Epithelial cell of esophagus (primary cell): ENCODE measurements at regions not wholly inside any gene's neighbourhood (a gene's known extent, or its start where the extent isn't known, plus 50 kb on each side); places are given as distances from the start of the nearest gene placed in this dataset.
"Not testable (repeated sequence)": the region's sequence is repeated elsewhere in the genome, so short reads cannot be mapped to it uniquely, and the experiment has no call there.

Source experiments
- DNase-seq: peaks from one replicate; pipeline ENCODE4 v3.0.0; 2010; ENCODE audit warnings: low read depth
- H3K4me3 ChIP-seq: 2 replicates; pipeline ENCODE4 v1.5.1; 2011; ENCODE audit warnings: mild to moderate bottlenecking, low read length, control low read depth
- TF ChIP-seq, protein P1 (sequence below): IDR thresholded peaks from 2 replicates; pipeline ENCODE4 v1.5.1; 2011; ENCODE audit warnings: low read depth, mild to moderate bottlenecking, low read length, control low read depth, inconsistent platforms; ENCODE audit not compliant: insufficient read depth; ENCODE audit errors: missing control alignments

DNA sequence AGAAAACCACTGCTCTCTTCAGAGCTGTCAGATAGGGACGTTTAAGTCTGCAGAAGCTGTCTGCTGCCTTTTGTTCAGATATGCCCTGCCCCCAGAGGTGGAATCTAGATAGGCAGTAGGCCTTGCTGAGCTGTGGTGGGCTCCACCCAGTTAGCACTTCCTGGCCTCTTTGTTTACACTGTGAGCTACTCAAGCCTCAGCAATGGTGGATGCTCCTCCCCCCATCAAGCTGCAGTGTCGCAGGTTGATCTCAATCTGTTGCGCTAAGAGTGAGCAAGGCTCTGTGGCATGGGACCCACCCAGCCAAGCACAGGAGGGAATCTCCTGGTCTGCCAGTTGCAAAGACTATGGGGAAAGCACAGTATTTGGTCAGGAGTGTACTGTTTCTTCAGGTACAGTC lies 59.2 kb upstream of the ZNF641 start:
- H3K4me3 ChIP-seq = not testable (repeated sequence)
- peak; percentile 32 for DNase-seq

- DNase-seq = no peak
- no peak overlapping the region for H3K4me3 ChIP-seq
- TF ChIP-seq, protein P1, sequence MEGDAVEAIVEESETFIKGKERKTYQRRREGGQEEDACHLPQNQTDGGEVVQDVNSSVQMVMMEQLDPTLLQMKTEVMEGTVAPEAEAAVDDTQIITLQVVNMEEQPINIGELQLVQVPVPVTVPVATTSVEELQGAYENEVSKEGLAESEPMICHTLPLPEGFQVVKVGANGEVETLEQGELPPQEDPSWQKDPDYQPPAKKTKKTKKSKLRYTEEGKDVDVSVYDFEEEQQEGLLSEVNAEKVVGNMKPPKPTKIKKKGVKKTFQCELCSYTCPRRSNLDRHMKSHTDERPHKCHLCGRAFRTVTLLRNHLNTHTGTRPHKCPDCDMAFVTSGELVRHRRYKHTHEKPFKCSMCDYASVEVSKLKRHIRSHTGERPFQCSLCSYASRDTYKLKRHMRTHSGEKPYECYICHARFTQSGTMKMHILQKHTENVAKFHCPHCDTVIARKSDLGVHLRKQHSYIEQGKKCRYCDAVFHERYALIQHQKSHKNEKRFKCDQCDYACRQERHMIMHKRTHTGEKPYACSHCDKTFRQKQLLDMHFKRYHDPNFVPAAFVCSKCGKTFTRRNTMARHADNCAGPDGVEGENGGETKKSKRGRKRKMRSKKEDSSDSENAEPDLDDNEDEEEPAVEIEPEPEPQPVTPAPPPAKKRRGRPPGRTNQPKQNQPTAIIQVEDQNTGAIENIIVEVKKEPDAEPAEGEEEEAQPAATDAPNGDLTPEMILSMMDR = no peak
These were observed 59.0 kb upstream of the ANP32D start for GRCh38 chr12:48413388-48413787.

GRCh38 chr12:48414021-48414420 lies 58.3 kb upstream of the ANP32D start:
- DNase-seq = no peak
- H3K4me3 ChIP-seq = no peak overlapping the region
- TF ChIP-seq, protein P1 = no peak

DNA sequence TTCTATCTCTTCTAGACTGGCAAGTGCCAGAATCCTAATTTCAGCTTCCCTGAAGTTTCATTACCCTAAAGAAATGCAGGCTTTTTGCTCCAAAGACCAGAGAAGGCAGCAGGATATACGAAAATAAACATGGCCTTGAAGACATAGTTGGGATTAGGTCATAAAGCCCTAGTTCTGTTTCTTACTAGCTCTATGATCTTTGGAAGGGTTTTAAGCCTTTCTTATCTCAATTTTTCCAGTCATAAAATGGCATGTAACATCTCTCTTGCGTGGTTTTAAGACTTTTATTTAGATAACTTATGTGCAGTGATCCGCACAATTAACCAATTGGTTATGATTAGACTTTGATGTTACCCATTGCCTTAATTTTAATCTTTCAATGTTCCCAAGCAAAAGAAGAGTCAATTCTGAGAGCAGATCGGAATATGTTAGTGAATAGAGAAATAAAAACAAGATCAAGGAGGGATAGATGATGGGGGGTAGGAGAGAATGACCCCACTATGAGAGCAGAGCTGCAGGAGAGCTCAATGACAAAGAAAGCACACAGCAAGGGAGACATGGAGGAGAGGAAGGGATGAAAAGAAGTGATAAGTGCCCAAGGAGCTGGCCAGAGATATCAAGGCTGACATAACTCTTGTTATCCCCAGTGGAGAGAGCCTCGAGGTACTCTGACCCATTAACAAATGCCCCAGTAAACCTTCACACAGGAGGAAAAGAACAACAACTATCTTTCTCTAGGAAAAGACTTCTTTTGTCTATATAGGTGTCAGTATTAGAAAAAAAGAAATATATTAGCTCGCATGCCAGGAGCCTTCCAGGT lies 53.0 kb upstream of the ANP32D start:
- TF ChIP-seq, protein P1 = no peak
- no peak overlapping the region for H3K4me3 ChIP-seq
- DNase-seq = no peak

DNA sequence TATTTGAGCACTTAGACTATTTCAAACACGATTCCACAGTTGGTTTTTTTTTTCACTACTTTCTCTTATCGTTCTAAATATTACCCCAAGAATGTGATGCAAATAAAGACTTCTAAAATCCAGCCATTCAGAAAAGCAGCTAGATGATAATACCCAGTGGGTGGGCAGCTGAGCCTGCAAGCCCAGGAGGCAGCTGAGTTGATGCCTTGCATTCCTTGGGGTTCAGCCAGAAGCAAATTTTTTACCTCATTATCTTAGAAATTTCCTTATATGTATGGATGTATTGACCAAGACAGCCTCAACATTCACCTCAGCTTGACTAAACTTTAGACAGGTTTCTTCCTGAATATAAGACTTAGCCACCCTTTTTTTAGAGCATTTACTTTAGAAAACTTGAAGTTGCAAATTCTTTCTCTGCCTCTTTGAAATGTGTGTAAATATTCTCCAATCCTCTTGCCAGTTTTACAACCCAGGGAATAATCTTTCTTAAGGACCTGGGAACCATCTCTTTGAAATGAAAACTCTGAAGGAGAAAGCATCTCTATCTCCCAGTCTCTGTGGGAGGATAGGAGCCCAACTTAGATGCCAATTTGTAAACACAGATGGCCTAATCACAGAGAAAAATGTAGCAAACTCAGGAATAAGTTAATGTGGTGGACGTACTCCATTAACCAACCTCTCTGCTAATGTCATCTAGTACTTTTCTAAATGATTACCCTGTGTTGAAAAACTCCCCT lies 52.2 kb upstream of the ANP32D start:
- TF ChIP-seq, protein P1 = no peak
- no peak overlapping the region for H3K4me3 ChIP-seq
- no peak for DNase-seq

- no peak overlapping the region for H3K4me3 ChIP-seq
- TF ChIP-seq, protein P1 = no peak
- no peak for DNase-seq
These were observed 50.3 kb upstream of the ANP32D start for GRCh38 chr12:48422060-48422459.
